ENCODE measurements at regions not wholly inside any gene's neighbourhood (a gene's known extent, or its start where the extent isn't known, plus 50 kb on each side); places are given as distances from the start of the nearest gene placed in this dataset.
A peak's percentile ranks its signal among the peaks of the same experiment; 100 is the strongest.

DNA sequence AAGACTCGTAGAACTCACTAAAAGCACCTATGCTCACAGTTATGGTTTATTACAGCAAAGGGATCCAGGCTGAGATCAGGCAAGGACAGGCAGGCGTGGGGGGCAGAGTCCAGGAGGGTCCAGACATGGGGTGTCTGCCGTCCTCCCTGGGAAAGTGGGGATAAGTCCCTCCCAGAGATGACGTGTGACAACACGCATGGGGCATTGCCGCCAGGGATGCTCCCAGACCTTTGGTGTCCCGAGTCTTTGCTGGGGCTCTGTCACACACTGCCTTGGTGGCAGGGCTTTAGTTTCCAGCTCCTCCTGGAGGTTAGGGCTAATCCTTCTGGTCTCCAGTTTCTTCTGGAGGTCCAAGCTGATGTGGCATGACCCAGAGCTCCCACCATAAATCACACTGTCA is 226.7 kb downstream of the CTTN start:
- no peaks in the 10 kb centered on the region for H3K36me3 ChIP-seq
- WGBS, 2 donors = 84 to 89% methylated on average over 7 of the region's 7 CpGs
- H3K4me1 ChIP-seq = peaks cover 0 to 15% (median 0%) of the 10 kb centered on the region in 4 donors
- DNase-seq (ENCODE audit: low spot score in 2 of 2) = no peak
- no peaks in the 10 kb centered on the region for H3K27me3 ChIP-seq
- no peak overlapping the region for H3K4me3 ChIP-seq
- TF ChIP-seq POLR2A (IDR thresholded peaks at IDR 0.05) (no peak), EP300 (IDR thresholded peaks at IDR 0.05) (no peak)
- TF ChIP-seq, protein P1, sequence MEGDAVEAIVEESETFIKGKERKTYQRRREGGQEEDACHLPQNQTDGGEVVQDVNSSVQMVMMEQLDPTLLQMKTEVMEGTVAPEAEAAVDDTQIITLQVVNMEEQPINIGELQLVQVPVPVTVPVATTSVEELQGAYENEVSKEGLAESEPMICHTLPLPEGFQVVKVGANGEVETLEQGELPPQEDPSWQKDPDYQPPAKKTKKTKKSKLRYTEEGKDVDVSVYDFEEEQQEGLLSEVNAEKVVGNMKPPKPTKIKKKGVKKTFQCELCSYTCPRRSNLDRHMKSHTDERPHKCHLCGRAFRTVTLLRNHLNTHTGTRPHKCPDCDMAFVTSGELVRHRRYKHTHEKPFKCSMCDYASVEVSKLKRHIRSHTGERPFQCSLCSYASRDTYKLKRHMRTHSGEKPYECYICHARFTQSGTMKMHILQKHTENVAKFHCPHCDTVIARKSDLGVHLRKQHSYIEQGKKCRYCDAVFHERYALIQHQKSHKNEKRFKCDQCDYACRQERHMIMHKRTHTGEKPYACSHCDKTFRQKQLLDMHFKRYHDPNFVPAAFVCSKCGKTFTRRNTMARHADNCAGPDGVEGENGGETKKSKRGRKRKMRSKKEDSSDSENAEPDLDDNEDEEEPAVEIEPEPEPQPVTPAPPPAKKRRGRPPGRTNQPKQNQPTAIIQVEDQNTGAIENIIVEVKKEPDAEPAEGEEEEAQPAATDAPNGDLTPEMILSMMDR (IDR thresholded peaks at IDR 0.05) = no peak
- peaks cover 0 to 6% (median 0%) of the 10 kb centered on the region in 4 donors for H3K9me3 ChIP-seq
- no peak overlapping the region for H3K27ac ChIP-seq

DNA sequence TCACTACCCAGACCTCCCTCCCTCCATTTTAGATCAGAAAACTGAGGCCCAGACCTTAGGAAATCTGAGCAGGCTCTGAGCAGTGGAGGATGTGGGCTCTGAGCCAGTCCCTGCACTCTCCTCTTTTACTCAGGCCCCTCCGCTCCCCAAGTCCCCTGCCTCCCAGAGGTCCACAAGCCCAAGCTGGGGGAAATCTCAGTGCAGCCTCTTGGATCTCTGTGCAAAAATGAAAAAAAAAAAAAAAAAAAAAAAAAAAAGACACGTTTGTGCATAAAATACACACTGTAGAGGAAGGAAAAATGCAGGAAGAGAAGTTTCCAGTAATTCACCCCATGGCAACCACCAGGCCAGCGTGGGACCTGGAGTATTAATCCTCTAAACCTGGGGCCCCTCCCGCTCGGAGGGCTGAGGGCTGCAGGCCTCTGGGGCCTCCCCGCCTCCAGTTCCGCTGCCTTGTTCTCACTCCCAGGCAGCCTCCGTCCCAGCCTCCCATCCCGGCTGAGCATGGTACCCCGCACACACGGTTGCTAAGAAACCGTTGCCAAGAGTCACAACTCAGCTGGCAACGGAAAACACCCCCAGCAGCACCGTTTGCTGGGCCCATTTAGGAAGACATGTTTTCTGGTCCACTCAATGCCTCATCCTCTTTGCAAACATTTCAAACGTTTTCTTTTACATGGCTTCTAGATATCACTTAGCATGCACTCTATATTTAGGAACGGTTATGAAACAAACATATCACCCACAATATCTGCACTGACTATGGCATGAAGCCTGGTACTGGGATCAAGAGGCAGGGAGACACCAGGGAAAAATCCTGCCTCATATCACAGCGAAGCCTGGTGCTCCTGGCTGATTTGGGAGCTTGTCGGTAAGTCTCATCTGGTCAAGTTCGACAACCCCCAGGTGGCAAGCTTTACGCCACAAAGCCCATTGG is 227.5 kb downstream of the CTTN start:
- no peaks in the 10 kb centered on the region for H3K36me3 ChIP-seq
- H3K4me3 ChIP-seq = no peak overlapping the region
- TF ChIP-seq, protein P1 (IDR thresholded peaks at IDR 0.05) = no peak
- TF ChIP-seq EP300 (IDR thresholded peaks at IDR 0.05) = no peak
- TF ChIP-seq POLR2A (IDR thresholded peaks at IDR 0.05) = no peak
- H3K4me1 ChIP-seq = peaks cover 0 to 15% (median 0%) of the 10 kb centered on the region in 4 donors
- DNase-seq (ENCODE audit: low spot score in 2 of 2) = no peak
- H3K27ac ChIP-seq = no peak overlapping the region
- WGBS, 2 donors = 56 to 59% methylated on average over 19 to 20 of the region's 20 CpGs
- H3K27me3 ChIP-seq = no peaks in the 10 kb centered on the region
- no peaks in the 10 kb centered on the region for H3K9me3 ChIP-seq

DNA sequence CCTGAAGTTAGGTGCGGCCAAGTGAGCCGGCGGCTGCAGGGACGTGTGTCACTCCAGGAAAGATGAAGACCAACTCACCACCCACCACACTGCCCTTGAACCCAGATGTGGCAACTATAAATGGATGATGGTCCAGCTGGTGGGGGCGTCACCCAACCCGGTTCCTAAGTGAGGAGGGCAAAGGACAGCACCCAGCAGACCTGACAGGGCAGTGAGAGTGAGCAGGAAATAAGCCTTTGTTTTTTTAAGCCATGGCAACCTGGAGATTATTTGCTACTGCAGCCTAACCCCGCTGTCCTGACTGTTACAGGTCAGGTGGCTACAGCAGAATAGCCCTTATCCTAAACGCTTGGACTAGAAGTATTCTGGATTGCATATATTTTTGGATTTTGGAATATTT is 228.9 kb downstream of the CTTN start:
- TF ChIP-seq EP300 (IDR thresholded peaks at IDR 0.05) (no peak), POLR2A (IDR thresholded peaks at IDR 0.05) (no peak)
- TF ChIP-seq, protein P1 (IDR thresholded peaks at IDR 0.05) = no peak
- DNase-seq (ENCODE audit: low spot score in 2 of 2) = no peak
- H3K4me3 ChIP-seq = no peak overlapping the region
- no peaks in the 10 kb centered on the region for H3K27me3 ChIP-seq
- 92 to 94% methylated on average over 8 of the region's 8 CpGs for WGBS, 2 donors
- H3K9me3 ChIP-seq = no peaks in the 10 kb centered on the region
- peaks cover 0 to 15% (median 0%) of the 10 kb centered on the region in 4 donors for H3K4me1 ChIP-seq
- no peak overlapping the region for H3K27ac ChIP-seq
- no peaks in the 10 kb centered on the region for H3K36me3 ChIP-seq

DNA sequence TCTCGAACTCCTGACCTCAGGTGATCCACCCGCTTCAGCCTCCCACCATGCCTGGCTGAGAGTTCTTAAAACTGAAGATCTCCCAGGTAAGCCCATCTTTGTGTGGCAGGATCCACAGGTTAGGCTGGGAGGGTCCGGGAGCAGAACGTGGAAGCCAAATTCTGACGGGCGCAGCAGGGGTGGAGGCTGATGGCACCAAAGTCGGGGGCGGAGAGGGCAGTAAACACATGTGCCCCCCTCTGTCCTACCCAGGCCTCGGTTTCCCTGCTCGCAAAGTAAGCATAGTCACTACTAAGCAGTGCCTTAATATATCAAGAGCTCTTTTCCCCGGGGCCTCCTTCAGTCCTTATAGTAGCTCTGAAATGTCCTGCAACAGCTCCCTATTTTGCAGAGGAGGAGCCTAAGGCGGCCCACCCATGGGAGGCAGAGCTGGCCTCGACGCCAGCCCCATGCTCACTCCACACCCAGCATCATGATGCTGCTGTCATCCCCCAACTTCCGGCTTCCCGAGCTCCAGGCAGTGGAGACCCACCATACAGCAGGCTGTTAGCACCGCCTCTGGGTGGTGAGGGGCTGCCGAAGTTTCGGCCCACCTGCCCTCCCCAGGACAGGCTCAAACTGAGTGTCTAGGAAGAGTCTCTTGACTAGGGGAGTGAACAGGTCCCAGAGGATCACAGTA is 230.0 kb downstream of the CTTN start:
- TF ChIP-seq, protein P1 (IDR thresholded peaks at IDR 0.05) = no peak
- no peak for TF ChIP-seq POLR2A (IDR thresholded peaks at IDR 0.05)
- no peak for TF ChIP-seq EP300 (IDR thresholded peaks at IDR 0.05)
- Histone ChIP-seq H3K27ac (peak overlapping the region in 1 of 4 donors; percentile 41), H3K9me3 (no peaks in the 10 kb centered on the region), H3K27me3 (no peaks in the 10 kb centered on the region), H3K4me3 (no peak overlapping the region), H3K36me3 (no peaks in the 10 kb centered on the region), H3K4me1 (peaks cover 0 to 15% (median 0%) of the 10 kb centered on the region in 4 donors)
- 70 to 72% methylated on average over 17 to 19 of the region's 19 CpGs for WGBS, 2 donors
- no peak for DNase-seq (ENCODE audit: low spot score in 2 of 2)
